Mucosa of descending colon (tissue), 3 donors: ENCODE measurements at regions not wholly inside any gene's neighbourhood (a gene's known extent, or its start where the extent isn't known, plus 50 kb on each side); places are given as distances from the start of the nearest gene placed in this dataset.
"Not testable (repeated sequence)": the region's sequence is repeated elsewhere in the genome, so short reads cannot be mapped to it uniquely, and the experiment has no call there.

Experiments
- ATAC-seq: fragments of 200-7000 bp; cut with Tn5 transposase; one replicate; pipeline ENCODE4 v1.9.1; 2020; ENCODE audit warnings: mild to moderate bottlenecking, moderate library complexity
- DNase-seq, 3 donors: peaks; one replicate each; pipeline ENCODE4 v3.0.0-alpha.2; 2020
- H3K36me3 ChIP-seq: fragments of 200-600 bp; one replicate; pipeline ENCODE4 v1.8.0; 2021; ENCODE audit warnings: low read depth, mild to moderate bottlenecking
- H3K4me1 ChIP-seq: fragments of 200-600 bp; one replicate; pipeline ENCODE4 v1.8.0; 2021; ENCODE audit warnings: low read depth, mild to moderate bottlenecking
- H3K4me3 ChIP-seq: fragments of 200-600 bp; one replicate; pipeline ENCODE4 v1.8.0; 2021; ENCODE audit warnings: mild to moderate bottlenecking
- H3K9me3 ChIP-seq: fragments of 200-600 bp; one replicate; pipeline ENCODE4 v1.8.0; 2021; ENCODE audit warnings: mild to moderate bottlenecking
- intact Hi-C, 2 donors: fragments of 100-400 bp; cut with DNase I in 1 of 2; cut with micrococcal nuclease in 1 of 2; formaldehyde crosslinking; loops; one replicate each; pipeline versions ENCODE4 v1.11.0 to v1.11.1; 2022; cut with DNase I, micrococcal nuclease
- TF ChIP-seq, protein P1 (sequence below): fragments of 200-600 bp; IDR thresholded peaks from one replicate; pipeline ENCODE4 v1.8.0; 2022; ENCODE audit warnings: antibody characterized with exemption, mild to moderate bottlenecking
- donor health status: DM: no; HTN: no; CAD: no; lungs with moderate emphysema.
- donor health status: DM: no; HTN: no; CAD: no.
- donor health status: DM: no; HTN: yes; CAD: no.

DNA sequence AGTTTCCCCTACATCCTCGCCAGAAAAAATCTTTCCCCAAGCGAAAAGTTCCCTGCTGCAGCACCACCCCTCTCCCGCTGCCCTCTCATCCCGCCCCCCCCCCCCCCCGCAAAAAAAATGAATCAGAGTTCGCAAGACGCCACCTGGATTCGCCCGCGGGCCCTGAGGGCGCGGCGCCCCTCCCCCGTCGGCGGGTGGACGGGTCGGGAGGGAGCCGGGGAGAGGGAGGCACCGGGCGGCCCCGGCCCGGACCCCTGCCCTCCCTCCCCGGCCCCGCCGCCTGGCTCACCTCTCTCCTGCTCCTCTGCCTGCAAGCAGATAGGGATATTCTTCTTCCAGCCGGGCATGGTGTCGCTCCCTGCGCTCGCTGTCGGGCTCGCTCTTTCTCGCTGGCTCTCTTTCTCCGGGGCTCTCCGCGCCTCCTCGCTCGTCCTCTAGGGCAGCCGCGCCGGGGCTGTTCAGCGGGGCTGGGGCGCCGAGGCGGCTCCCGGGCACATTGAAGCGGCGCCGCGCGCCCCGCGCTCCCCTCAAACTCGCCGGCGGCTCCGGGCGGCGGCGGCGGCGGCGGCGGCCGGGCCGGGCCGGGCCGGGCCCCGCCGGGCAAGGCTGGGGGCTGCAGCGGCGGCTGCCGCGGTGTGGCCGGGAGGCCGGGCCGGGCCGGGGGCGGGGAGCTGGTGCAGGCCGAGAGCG lies 200.3 kb upstream of the CAND1 start:
- peak; percentile 56 to 78 (median 60) for DNase-seq
- Histone ChIP-seq H3K9me3 (no peaks in the 10 kb centered on the region), H3K4me3 (peak overlapping the region; percentile 26), H3K36me3 (no peaks in the 10 kb centered on the region), H3K4me1 (no peaks in the 10 kb centered on the region)
- peak; percentile 73 for ATAC-seq
- TF ChIP-seq, protein P1, sequence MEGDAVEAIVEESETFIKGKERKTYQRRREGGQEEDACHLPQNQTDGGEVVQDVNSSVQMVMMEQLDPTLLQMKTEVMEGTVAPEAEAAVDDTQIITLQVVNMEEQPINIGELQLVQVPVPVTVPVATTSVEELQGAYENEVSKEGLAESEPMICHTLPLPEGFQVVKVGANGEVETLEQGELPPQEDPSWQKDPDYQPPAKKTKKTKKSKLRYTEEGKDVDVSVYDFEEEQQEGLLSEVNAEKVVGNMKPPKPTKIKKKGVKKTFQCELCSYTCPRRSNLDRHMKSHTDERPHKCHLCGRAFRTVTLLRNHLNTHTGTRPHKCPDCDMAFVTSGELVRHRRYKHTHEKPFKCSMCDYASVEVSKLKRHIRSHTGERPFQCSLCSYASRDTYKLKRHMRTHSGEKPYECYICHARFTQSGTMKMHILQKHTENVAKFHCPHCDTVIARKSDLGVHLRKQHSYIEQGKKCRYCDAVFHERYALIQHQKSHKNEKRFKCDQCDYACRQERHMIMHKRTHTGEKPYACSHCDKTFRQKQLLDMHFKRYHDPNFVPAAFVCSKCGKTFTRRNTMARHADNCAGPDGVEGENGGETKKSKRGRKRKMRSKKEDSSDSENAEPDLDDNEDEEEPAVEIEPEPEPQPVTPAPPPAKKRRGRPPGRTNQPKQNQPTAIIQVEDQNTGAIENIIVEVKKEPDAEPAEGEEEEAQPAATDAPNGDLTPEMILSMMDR: no peak
- intact Hi-C loops: no loop called here

DNA sequence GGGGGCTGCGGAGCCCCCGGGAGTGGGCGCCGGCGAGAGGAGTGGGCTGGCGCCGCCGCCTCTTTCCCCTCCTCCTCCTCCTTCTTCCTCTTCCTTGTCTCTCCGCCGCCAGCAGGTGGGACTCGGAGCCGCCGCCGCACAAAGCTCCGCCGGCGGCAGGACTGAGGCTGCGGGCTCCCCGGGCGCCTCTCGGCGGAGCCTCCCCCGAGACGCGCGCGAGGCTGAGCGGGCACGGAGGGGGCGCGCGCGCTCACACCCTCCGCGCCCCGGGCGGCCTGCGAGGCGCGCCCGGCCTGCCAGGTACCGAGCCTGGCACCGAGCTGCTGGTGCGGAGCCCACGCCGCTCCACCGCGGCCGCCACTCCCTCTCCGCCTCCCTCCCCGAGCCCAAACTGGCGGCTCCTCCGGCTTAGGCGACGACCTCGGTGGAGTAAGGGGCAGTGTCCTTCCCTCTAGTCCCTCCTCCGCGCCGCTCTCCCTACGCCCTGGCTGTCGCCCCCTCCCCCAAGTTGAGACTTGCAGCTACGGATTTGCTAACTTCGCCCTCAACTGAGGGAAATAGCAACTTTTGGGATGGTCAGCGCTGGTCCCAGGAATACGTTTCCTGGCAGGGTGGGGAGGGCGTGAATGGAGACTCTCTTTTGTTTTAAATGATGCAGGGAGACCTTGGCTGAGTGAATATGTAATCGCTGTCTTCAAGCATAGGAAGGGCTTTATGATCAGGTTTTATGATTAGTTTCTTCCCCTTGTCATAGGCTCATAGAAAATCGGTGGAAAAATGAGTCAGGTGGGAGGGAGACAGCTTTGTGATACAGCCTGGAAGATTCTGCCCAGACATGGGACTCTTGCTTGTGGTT lies 199.5 kb upstream of the CAND1 start:
- Histone ChIP-seq H3K36me3 (no peaks in the 10 kb centered on the region), H3K9me3 (no peaks in the 10 kb centered on the region), H3K4me3 (peak overlapping the region; percentile 26), H3K4me1 (no peaks in the 10 kb centered on the region)
- ATAC-seq (peak; percentile 79), DNase-seq (peak; percentile 41 to 72 (median 58))
- intact Hi-C loops: no loop called here
- TF ChIP-seq, protein P1: no peak

DNA sequence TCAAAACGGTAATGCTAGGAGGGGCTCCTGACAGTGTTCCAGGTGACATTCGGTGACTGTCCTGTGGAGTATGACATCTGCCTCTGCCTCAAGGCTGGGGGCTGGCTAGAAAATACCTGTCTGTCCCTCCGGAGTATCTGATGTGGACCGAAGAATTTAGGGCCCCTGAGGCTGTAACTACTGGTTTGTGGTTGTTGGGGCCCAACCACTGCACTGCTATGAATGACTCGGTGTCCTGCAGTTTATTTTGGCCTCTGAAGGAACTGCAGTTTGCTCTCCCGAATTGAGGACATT lies 198.9 kb upstream of the CAND1 start:
- ATAC-seq (no peak), DNase-seq (no peak)
- intact Hi-C loops: no loop called here
- Histone ChIP-seq H3K4me3 (no peak overlapping the region), H3K9me3 (no peaks in the 10 kb centered on the region), H3K4me1 (no peaks in the 10 kb centered on the region), H3K36me3 (no peaks in the 10 kb centered on the region)
- TF ChIP-seq, protein P1: no peak

DNA sequence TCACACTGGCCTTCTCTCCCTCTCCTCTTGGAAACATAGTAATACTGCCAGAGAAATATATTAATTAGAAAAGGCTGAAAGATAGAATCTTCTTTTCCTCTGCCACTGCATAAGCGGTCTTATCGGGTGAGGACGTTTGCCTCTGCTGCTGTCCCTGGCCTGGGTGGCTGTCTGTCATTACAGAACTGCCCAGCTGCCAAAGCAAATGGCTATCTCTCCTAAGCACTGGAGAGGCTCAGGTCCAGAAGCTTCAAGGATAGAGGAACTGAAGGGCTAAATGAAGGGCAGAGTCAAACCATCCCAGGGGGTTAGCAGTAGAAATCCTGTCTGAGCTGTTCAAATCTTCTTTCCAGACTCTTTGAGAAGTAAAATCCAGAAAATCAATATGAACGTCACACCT lies 198.6 kb upstream of the CAND1 start:
- DNase-seq (no peak), ATAC-seq (no peak)
- Histone ChIP-seq H3K36me3 (no peaks in the 10 kb centered on the region), H3K4me1 (no peaks in the 10 kb centered on the region), H3K9me3 (no peaks in the 10 kb centered on the region), H3K4me3 (no peak overlapping the region)
- TF ChIP-seq, protein P1: no peak
- intact Hi-C loops: no loop called here

DNA sequence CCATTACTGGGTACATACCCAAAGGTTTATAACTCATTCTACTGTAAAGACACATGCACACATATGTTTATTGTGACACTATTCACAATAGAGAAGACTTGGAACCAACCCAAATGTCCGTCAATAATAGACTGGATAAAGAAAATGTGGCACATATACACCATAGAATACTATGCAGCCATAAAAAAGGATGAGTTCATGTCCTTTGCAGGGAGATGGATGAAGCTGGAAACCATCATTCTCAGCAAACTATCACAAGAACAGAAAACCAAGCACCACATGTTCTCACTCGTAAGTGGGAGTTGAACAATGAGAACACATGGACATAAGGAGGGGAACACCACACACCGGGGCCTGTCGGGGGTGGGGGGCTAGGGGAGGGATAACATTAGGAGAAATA lies 196.9 kb upstream of the CAND1 start:
- ATAC-seq, intact Hi-C loops: not testable (repeated sequence)

DNA sequence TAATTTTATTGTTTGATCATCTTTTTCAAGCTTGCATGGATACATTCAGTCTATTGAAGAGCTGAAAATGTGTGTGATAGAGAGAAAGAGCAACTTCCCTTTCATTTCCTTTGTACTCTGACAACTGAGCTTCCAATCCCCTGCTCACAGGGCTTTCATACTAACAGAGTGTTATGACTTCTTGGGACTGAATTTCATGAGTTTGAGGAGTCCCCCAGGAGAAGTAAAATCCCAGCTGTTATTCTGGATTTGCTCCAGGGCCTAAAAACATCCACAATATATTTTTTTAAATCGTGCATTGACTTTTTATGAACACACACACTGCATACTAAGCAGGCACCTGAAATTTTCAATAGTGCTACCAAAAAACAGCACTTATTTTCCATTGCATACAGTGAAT lies 195.8 kb upstream of the CAND1 start:
- DNase-seq (no peak), ATAC-seq (no peak)
- no peaks in the 10 kb centered on the region for H3K4me1 ChIP-seq
- H3K9me3 ChIP-seq: no peaks in the 10 kb centered on the region
- intact Hi-C loops: no loop called here
- H3K4me3 ChIP-seq: no peak overlapping the region
- H3K36me3 ChIP-seq: no peaks in the 10 kb centered on the region
- TF ChIP-seq, protein P1: no peak

More for the DNA sequence above, 196.9 kb upstream of the CAND1 start:
- not testable (repeated sequence) for H3K9me3 ChIP-seq, H3K36me3 ChIP-seq, H3K4me1 ChIP-seq, DNase-seq, H3K4me3 ChIP-seq
